NCI-H526 (cell line): ENCODE measurements at regions not wholly inside any gene's neighbourhood (a gene's known extent, or its start where the extent isn't known, plus 50 kb on each side); places are given as distances from the start of the nearest gene placed in this dataset.

Source experiments
- DNase-seq, 2 experiments: peaks; one replicate each; lab custom pipeline; 2025; lab: John Stamatoyannopoulos, UW

DNA sequence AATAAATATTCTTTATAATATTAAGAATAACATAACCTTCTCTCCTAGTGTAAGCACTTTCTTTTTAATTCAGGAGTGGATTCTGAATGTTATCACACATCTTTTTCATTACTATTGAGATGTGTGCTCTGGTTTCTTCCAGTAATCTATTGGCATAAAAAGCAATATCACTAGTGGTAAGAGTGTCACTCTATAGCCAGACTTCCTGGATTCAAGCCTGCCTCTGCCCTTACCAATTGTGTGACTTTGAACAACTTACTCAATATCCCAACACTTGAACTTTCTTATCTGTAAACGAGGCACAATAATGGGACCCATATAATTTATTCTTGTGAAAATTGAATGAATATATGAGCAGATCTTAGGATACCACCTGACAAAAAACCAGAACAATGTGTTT, 71.0 kb downstream of the SEM1 start:
- no peak for DNase-seq

DNA sequence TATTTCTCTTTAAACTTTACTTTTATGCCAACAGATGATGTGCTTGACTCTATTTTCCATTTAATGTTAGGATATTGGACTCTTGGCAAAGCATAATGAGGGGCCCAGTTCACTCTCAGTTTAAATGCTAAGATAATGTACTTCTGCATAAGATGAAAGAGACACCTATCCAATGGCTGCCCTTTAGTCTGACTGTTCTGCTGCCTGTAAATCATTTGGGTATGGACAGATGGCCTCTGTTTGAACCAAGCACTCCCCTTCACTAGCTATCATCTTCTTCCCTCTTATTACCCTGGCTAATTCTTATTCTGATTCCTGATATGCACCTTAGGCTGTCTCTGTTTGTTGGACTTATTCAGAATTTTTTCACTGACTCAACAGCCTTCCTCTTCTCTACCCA, 72.1 kb downstream of the SEM1 start:
- DNase-seq, result no peak

DNA sequence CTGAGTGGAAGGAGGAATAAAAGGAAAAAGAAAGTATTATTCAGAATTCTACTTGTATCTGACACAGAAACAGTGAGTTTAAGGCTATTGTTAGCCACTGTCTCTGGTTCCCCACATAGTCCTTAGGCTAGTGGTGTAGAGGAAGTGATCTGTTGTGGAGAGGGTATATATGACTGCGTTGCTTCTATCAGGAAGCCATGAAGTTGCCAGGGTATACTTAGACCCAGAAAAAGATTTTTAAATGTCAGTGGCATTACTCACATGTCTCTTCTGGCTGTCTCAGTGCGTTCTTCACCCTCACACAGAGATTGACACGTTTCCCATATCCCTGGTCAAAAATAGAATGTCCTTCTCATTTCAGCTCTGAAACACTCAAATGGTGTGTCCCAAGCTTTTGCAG, 72.7 kb downstream of the SEM1 start:
- DNase-seq, result no peak

DNA sequence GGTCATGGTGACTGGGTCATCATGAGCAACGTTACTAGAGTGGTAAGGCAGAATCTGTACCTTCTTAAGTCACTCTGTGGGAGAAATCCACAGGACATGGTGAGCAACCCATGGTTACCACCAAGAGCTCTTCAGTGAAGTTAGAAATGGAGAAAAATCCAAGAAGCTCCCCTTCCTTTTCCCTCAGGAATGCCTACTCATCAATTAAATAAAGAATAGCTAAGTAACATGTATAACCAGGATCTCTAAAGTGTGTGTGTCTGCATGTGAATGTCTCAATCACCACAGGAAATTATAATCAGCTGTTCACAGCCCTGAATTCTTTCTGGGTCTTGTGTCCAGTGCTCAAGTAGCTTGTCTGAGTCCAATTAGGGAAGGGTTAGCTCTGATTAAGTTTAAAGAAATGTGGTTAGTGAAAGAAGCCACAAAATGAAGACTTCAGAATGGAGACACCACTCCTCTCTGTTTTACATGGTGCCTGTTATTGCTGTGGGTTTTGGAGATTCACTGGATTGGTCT, 73.2 kb downstream of the SEM1 start:
- DNase-seq, result no peak

DNA sequence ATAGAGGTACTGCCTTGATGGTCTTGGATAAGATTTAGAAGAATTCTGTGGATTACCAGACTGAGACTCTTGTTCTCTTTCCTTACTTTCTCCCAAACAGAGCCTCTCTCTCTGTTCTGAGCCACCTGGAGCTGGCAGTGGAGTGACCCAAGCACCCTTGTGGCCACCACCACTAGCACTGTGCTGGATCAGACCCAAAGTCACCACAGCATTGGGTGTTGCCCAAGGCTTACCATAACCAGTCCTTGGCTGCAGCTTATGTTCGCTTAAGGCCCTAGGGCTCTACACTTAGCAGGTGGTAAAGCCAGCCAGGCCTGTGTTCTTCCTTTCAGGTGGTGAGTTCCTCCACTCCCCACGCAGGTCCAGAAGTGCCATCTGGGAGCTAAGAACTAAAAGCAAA, 79.8 kb downstream of the SEM1 start:
- DNase-seq, result no peak

DNA sequence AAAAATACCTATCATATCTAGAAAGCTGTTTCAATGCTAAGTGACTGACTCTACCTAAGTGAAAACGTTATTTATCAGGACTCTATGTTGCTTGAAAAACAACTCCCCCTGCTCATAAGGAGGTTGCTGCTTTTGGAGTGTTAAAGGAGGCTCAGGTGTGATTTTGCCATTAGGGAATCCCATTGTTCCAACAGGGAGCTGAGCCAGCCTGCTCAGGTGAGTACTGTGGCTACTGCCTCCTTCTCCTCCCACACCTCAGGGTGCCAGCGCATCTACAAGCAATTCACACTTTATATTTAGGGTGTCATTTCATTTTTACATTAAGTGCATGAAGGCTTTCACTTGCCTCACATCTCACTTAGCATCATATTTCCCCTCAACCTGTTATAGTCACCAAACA, 84.7 kb downstream of the SEM1 start:
- DNase-seq, result no peak

DNA sequence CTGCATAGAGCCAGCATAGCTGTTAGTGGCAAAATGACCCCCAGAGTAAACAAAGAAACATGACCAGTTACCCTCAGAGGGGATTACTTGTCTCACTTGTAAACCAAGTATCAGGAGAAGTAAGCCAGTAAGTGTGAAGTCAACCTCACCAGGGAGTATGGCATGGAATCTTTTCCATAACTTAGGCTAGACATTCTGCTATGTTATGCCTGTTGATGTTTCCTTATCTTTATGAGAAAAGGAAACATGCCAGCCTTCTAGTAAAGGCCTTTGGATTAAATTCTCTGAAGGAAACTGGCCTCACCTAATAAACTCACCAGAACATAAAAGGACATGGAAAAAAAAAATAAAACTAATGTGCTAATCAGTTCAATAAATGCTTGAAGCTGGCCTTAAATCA, 87.7 kb downstream of the SEM1 start:
- no peak for DNase-seq

DNA sequence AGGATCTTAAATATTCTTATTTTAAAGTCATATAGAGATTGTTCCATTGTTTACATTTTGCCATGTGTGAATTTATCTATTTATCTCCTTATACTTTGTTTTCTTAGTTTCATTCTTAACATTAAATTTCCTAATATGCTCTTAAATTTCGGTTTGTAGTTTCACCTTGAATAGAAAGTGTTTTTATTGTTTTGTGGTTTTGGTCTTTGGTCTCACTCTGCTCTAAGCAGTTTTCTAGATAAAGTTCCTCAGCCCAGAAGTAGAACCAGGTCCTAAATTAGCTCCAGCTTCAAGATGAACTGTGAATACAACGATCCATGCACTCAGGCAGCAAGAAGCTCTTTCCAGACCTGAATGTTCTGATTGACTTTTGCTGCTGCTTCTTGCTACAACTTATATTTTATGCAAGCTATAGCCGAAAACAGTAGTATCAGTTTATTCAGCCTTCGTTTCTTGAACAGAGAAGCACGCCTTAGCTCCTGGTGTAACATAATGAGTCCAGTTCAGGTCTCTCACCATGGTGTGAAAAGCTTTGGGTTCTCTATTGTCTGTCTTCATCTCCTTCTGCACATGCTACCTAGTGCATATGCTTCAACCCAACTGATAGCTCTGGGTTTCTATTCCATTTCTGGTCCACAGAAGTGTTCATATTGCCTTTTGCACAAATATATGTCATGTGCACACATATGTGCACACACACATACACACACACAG, 95.3 kb downstream of the SEM1 start:
- DNase-seq, result no peak

DNA sequence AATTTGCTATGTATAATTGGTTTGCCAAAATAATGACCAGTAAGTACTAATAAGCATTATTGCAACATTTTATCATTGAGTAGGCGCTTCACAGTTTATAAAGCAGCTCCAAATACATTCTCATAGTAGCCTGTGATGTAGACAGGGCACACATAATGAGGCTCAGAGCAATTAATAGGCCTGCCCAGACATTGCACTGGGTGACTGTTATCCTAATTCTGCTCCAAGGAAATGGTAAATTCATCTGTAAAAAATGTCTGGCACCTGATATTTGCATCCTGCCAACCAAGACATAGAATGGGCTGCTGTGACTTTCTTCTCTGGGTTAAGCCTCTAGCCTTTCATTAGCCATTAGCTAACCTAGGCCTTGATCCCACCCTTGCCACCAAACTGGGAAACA, 97.6 kb downstream of the SEM1 start:
- no peak for DNase-seq

DNA sequence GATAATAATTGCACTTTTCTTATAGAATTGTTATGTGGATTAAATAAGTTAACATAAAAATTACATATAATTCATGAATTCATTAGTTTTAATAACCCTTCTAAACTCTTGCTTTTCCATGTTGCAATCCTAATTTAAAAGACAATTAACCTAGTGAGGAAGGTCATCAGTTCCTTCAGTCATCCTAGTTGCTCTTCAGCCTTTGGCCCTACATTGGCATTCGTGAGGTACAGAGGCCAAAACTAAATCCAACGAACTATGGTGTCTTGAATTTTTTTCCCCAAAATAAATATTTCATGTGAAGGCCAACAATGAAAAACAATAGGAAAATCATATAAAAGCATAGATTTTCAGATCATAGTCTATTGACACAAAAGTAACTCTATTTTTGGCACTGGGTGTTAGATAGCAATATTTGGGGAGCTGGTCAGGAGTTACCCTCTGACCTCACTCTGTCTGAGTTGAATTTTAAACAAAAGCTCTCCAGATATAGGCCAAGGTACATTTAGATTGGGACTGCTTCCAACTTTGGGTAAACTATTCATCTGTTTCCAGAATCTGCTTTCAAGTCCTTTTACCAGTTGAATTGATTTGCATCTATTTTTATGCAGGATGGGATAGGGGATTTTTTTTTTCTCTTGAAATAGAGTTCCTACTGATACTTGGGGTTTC, 104.5 kb downstream of the SEM1 start:
- peak in 1 of 2 experiments; percentile 21 for DNase-seq

DNA sequence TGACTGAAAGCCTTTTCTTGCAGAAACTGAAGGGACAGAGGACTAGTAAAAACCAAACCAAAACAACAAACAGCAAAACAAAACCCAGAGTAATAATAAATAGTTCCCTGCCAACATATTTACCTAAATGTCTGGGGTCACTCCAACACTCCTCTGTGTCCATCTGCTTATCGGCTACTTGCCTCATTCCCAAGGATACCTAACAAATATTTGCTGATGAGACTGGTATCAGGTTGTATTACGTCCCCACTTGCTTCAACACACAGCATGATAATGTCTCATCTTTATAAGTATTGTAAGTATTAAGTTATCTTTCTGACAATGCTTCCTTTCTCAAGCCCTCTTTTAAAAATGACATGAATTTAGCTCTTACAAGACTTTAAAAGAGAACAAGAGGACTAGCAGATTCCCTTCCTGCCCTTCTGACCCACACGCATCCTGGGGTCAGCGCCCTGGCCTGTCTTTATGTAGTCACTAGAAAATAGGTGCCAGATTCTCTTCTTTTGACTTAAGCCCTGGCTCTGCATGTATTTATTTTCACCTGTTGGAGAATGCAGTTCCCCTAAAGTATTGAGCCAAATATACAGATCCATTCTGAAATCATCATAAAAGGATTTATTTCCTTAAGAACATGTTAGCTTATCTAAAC, 110.2 kb downstream of the SEM1 start:
- no peak for DNase-seq

DNA sequence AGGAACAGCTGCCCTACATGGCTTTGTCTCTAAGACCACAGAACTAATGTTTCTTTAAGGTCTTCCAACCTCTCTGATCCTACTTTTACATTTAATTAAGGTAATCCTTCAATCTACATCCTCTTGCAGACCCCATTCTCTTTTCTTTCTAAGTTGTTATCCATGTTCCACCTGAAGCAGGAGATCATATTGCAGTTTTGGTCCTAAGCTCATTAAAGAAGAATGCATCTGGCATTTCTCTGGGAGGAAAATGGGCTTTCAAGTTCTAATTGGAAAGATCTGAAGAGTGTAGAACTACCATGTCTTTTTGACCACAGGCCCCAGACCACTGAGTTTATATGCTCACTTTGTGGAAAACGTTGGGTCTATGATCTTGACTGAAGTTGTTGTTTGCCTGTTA, 111.2 kb downstream of the SEM1 start:
- no peak for DNase-seq

DNA sequence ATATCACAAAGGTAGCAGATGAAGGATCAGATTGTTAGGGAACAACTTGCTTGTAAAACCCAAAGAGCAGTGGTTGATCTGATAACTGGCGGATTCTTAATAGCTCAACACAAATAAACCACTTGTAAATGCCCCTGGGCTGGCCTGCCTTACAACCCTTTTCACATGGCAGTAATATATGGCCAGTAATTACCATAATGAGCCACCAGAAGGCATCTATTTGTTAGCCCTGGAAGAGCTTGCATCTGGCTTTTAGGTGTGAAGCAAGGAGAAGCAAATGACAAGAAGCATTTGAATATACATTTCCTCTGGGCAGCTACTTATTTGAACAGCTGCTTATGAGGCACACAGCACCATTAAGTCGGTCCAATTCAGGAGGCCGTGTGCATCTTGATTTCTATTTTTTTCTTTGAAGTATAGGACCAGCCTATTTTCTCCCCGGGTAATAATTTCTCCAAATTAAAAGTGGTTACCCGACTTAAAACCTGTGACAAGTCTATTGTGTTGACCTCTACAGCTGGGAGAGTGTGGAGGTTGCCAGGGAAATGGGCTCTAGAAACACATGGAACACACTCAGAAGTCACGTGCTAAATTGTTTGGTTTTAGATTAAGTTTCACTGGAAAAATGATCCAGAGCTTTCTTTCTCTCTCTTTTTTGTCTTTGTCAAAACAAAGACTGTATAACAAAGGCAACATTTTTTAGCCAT, 113.4 kb downstream of the SEM1 start:
- peak; percentile 97 to 99 for DNase-seq

DNA sequence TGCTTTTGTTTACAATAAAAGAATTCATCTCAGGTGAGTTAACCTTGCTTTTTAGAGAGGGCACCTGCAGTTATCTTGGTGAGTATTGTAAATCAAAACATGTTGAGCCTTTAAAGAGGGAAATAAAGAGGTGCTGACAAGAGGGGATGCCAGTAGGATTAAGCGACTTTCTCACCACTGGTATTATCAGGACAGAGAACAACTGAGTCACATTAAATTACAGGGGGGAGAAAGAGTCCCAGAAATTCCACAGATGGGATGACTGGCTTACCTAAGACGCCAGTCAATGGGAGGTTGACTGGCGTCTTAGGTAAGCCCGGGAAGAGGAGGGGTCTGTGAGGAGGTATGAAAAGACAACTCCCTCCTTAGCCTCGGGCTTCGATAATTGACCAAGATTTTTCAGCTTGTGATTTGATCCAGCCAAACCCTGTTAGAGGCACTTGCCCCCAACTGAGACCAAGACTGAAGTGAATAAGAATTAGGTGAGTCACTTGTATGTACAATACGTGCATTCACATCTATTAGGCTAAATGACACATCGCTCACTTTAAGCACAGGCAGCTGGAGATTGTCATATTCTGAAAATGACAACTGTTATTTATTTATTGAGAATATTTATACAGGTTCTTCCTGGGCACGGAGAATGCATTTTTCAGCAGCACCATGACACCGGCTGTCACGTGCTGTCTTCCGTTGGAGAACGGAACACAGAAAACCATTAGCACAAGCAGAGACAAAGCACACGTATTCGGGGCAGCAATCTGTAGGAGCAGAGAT, 117.6 kb downstream of the SEM1 start:
- no peak for DNase-seq

DNA sequence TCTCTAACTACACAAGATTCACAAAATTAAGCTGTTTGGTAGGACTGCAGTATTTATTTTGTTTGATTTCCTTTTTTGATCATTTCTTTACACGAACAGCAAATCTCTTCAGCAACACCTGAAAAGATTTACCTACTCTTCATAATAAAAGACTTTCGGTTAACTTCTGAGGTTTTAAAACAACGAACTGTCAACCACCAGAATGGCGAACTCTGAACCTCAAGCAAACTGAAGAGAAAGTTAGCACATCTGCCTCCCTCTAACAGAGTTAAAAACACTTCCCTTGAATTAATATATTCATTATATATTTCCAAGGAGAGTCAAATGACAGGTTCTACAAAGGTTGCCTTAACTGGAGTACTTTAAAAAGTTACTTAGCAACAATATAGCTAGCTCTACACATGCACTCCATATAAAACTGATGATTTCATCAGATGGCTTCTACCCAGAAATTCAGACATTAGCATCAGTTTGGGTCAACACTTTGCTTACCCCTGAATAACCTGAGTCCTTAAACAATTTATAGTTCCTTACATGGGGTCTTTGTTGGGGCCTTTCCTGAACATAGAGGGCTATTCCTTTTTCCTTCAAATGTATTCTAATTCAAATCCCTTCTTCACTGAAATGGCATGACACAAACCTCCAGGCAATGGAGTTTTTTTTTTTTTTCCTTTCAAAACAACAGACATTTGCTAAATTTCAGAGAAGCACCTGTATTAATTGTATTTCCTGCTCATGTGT, 118.3 kb downstream of the SEM1 start:
- no peak for DNase-seq

DNA sequence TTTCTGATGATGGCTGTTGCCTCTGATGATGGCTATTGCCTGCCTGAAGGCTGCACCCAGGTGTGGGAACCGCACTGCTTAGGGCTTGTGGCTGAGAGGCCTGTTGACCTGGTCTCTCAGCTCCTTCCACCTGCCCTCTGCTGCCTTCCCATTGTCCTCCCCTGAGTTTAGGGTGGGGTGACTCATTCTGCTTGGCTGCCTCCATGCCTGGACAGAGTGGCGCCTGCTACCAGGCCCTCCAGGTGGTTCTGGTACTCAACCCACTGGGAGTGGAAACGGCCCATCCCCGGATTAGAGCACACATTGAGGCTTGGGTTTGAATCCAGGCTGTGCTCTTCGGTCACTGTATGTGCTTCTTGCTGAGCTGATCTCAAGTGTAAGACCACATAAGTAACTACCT, 120.6 kb downstream of the SEM1 start:
- no peak for DNase-seq

DNA sequence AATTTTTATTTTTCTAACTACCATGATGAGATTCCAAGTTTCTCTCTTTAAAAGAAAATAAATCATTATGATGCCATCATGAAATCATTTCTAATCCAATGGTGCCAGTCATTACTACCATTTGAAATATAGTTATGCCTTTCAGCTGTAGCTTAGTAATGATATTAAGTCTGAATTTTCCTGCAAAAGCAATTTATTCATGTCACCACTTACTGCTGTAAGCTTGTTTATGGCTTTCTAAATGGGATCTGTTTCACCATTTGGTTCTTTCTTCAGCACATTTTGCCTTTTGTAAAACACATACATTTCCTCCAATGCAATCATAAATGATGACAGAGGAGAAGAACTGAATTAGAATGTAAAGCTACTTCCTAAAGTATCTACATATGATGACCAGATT, 130.5 kb downstream of the SEM1 start:
- DNase-seq, result no peak

DNA sequence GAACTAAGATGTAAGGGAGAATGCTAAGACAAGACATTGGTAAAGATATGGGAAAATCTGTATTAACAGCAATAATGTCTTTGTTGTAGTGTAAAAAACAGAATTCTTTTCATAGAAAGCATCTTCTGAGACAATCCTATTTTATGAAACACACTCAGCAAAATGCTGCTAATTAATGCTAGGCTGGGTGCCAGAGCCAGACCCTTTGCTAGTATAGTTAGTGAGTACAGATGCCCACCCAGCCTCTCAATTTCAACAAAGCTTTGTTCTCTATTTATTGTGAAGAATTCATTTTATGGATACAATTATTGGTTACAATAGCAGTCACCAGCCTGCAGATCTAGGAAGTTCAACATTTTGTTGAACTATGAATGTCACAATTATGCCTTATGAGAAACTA, 131.0 kb downstream of the SEM1 start:
- no peak for DNase-seq

DNA sequence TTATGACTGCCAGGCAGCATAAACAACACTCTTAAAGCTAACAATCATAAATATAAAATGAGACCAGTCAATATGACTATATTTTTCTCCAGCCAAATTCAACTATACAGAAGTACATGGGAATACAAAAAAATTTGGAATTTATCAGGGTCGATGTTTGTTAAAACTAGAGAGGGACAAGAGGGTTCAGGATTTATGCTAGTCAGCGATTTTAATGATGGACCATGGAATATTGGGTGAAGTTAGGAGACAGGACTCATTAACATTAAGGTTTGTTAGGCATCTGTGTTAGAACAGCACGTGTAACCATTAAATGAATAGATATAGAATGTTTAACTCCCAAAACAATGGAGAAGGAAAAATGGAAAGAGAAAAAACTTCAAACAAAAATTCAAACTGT, 146.2 kb downstream of the SEM1 start:
- DNase-seq, result no peak

DNA sequence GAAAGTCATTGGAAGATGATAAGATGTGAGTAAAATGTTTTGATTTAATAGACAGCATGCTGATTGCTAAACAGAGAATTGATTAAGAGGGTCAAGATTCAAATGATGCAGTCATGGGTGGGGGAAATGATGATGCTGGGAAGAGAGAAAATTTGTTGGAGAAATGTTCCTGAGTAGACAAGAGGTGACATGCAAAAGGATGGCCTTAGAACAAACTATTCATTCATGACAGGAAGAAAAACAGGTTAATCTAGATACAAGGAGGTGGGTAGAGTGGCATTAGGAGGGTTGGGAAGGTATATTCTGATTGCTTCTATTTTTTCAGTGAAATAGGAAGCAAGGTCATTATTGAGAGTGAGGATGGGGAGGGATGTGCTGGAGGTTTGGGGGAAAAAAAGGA, 146.7 kb downstream of the SEM1 start:
- DNase-seq, result peak in 1 of 2 experiments; percentile 6

DNA sequence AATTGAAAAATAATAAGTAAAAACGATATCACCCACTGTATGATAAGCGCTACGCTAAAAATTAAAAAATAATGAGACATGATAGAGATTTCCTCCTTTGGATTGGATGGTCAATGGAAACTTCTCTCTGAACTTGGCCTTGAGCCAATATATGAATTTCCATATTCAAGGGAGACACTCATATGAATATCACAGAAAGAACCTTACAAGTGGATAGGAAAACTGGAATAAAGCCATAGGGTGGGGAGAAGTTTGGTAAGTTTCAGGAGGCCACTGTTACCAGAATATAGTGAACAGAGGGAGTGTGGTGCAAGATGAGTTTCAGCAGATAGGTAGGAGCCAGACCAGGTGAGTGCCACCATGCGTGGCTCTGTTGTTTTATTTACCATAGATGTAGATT, 147.2 kb downstream of the SEM1 start:
- DNase-seq, result no peak
